Upper lobe of left lung (tissue), 6 donors: ENCODE measurements at regions not wholly inside any gene's neighbourhood (a gene's known extent, or its start where the extent isn't known, plus 50 kb on each side); places are given as distances from the start of the nearest gene placed in this dataset.
A peak's percentile ranks its signal among the peaks of the same experiment; 100 is the strongest.

ENCODE experiments used
- ATAC-seq, 2 donors: fragments of 200-7000 bp; cut with Tn5 transposase; one replicate each; pipeline ENCODE4 v1.9.1; 2022; ENCODE audit warnings: mild to moderate bottlenecking in 2 of 2, moderate library complexity in 2 of 2; ENCODE audit not compliant: low FRiP score in 2 of 2
- DNase-seq, 2 donors: peaks; one replicate each; pipeline ENCODE4 v3.0.0-alpha.2; 2019 to 2020
- H3K27ac ChIP-seq, 4 donors: fragments of 200-600 bp; sonication (generic); one replicate each; pipeline ENCODE4 v1.5.1; 2016 to 2019
- H3K27me3 ChIP-seq, 4 donors: fragments of 200-600 bp; sonication (generic); one replicate each; pipeline ENCODE4 v1.5.1; 2017 to 2019
- H3K36me3 ChIP-seq, 4 donors: fragments of 200-600 bp; sonication (generic); one replicate each; pipeline ENCODE4 v1.5.1; 2016 to 2019
- H3K4me1 ChIP-seq, 4 donors: fragments of 200-600 bp; sonication (generic); one replicate each; pipeline ENCODE4 v1.5.1; 2018 to 2019
- H3K4me3 ChIP-seq, 4 donors: fragments of 200-600 bp; sonication (generic); one replicate each; pipeline ENCODE4 v1.5.1; 2017 to 2019; ENCODE audit warnings: mild to moderate bottlenecking in 2 of 4, moderate library complexity in 1 of 4
- H3K9me3 ChIP-seq, 4 donors: fragments of 200-600 bp; sonication (generic); one replicate each; pipeline ENCODE4 v1.5.1; 2018 to 2019
- EP300 ChIP-seq, 4 donors: sonication (generic); formaldehyde crosslinking; IDR thresholded peaks; one replicate each; pipeline ENCODE4 v1.5.1; 2017; ENCODE audit warnings: antibody characterized with exemption in 4 of 4, control low read depth in 2 of 4
- POLR2A ChIP-seq, 4 donors: fragments of 450-650 bp; IDR thresholded peaks; one replicate each; pipeline ENCODE4 v1.5.1; 2016 to 2017; ENCODE audit warnings: antibody characterized with exemption in 4 of 4, mild to moderate bottlenecking in 2 of 4
- POLR2AphosphoS5 ChIP-seq, 2 donors: sonication (generic); formaldehyde crosslinking; IDR thresholded peaks; one replicate each; pipeline ENCODE4 v1.5.1; 2017; ENCODE audit warnings: antibody characterized with exemption in 2 of 2
- WGBS, 2 donors: methylation state at CpG; one replicate each; pipeline ENCODE4 v1.1.5; 2017 to 2018; 5-methylcytosine and 5-hydroxymethylcytosine counted together
- TF ChIP-seq, protein P1 (sequence below), 6 experiments: fragments of 450-650 bp in 4 of 6; fragments of 200-600 bp in 2 of 6; sonication (generic) in 2 of 6; IDR thresholded peaks; one replicate each; pipeline ENCODE4 v1.5.1; 2016 to 2019; ENCODE audit warnings: antibody characterized with exemption in 6 of 6
- donor health status: DM: no; HTN: no; CAD: no; lungs with moderate emphysema.
- donor health status: DM: no; HTN: yes; CAD: no; lungs with severe emphysema.

DNA sequence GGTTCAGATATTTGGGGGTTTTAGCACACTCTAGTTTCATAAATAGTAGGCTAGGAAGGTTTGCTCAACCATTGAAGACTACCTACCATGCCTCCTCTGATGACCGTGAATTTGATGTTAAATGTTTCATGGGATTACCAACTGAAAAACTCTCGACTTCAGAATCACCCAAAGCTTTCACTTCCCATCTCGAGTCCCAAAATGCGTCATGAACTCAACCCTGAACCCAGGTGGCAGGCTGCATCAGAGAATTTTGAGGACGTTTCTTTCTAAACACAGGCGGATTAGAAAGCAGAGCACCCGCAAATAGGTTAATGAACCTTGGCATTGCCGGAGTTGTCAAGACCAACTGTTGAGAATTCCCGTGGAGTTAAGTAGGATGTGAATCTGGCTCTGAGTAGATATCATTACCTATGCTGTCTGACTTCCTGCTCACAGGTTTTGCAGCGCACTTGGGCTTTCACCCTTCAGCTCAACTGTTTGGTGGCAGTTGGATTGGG, 98.4 kb upstream of the ADTRP start:
- H3K27me3 ChIP-seq, result no peaks in the 10 kb centered on the region
- no peak for TF ChIP-seq POLR2AphosphoS5 (IDR thresholded peaks at IDR 0.05)
- TF ChIP-seq, protein P1, sequence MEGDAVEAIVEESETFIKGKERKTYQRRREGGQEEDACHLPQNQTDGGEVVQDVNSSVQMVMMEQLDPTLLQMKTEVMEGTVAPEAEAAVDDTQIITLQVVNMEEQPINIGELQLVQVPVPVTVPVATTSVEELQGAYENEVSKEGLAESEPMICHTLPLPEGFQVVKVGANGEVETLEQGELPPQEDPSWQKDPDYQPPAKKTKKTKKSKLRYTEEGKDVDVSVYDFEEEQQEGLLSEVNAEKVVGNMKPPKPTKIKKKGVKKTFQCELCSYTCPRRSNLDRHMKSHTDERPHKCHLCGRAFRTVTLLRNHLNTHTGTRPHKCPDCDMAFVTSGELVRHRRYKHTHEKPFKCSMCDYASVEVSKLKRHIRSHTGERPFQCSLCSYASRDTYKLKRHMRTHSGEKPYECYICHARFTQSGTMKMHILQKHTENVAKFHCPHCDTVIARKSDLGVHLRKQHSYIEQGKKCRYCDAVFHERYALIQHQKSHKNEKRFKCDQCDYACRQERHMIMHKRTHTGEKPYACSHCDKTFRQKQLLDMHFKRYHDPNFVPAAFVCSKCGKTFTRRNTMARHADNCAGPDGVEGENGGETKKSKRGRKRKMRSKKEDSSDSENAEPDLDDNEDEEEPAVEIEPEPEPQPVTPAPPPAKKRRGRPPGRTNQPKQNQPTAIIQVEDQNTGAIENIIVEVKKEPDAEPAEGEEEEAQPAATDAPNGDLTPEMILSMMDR (IDR thresholded peaks at IDR 0.05), result no peak
- no peaks in the 10 kb centered on the region for H3K9me3 ChIP-seq
- H3K4me1 ChIP-seq, result no peaks in the 10 kb centered on the region
- DNase-seq, result no peak
- WGBS, 2 donors, result 88 to 92% methylated on average over 10 of the region's 10 CpGs
- ATAC-seq, result no peak
- H3K4me3 ChIP-seq, result no peak overlapping the region
- no peaks in the 10 kb centered on the region for H3K36me3 ChIP-seq
- H3K27ac ChIP-seq, result no peak overlapping the region

DNA sequence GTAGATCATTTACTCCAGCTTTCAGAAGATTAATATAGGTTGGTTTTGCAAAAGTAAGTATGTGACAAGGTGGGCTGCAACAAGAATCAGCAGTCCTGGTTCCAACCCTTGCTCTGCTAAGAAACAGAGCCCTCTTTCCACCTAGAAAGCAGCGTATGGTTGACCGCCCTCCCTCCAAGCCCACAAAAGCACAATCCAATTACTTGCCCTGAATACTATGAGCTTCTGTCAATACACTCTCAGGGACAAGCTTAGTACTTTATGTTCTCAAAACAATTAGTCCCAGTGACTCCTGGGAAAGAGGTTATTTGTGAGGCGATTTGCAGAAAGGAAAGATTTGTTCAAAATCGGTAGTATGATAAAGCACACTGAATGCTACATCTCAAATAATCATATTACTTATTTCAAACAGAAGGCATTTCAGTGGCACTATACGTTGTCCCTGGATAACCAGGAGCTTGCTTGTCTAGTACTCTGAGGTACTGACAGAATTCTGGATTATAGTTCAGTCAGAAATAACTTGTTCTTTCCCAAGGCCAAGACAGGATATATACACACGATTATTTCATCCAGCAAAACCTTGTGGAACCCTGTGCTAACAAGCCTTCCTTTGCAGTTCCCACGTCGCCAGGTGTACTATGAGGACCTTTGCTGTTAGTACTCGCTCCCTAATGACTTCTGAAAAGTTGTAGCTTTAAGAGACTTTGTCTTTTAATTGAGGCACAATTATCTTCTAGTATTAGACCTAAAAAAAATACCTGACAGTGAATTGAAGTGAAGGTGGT, 96.9 kb upstream of the ADTRP start:
- Histone ChIP-seq H3K27me3 (no peaks in the 10 kb centered on the region), H3K36me3 (no peaks in the 10 kb centered on the region), H3K9me3 (no peaks in the 10 kb centered on the region), H3K4me3 (no peak overlapping the region), H3K4me1 (no peaks in the 10 kb centered on the region), H3K27ac (no peak overlapping the region)
- ATAC-seq, result no peak
- no peak for DNase-seq
- WGBS, 2 donors, result 74 to 88% methylated on average over 9 of the region's 9 CpGs
- TF ChIP-seq EP300 (IDR thresholded peaks at IDR 0.05) (no peak), POLR2AphosphoS5 (IDR thresholded peaks at IDR 0.05) (no peak), POLR2A (IDR thresholded peaks at IDR 0.05) (no peak)
- TF ChIP-seq, protein P1 (IDR thresholded peaks at IDR 0.05), result no peak

DNA sequence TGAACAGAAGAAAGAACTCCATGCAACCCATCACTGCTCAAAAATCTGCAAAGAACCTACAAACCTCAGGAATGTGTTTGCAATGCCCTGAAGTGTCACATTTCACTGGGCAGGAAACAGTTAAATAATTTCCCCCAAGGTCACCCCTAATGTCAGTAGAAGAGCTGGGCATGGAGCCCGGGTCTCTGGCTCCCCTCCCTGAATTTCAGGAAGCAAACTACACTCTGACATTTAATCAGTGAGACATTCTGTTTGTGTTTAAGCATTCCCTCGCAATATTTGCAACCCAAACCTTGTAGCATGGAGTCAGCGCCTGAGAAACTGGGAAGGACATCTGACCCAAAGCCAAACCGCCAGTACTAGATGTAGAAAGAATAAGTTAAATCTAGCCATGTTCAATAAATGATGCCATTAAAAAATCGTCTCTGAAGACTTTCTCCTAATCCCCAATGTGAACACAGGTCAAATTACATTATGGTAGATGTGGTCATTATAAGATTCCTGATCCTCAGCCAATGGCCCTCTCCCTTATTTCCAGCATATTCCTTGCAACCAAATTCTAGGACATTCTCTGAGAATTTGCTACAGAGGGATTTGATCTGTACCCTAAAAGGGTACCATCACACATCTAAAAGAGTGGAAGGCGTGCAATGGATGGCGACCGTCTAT, 91.2 kb upstream of the ADTRP start:
- WGBS, 2 donors, result 49 to 56% methylated on average over 7 to 8 of the region's 8 CpGs
- Histone ChIP-seq H3K36me3 (no peaks in the 10 kb centered on the region), H3K9me3 (no peaks in the 10 kb centered on the region), H3K27ac (no peak overlapping the region), H3K27me3 (no peaks in the 10 kb centered on the region), H3K4me1 (peaks cover 0 to 8% (median 2%) of the 10 kb centered on the region in 4 donors), H3K4me3 (no peak overlapping the region)
- no peak for TF ChIP-seq EP300 (IDR thresholded peaks at IDR 0.05)
- TF ChIP-seq POLR2A (IDR thresholded peaks at IDR 0.05), result no peak
- ATAC-seq (no peak), DNase-seq (no peak)

DNA sequence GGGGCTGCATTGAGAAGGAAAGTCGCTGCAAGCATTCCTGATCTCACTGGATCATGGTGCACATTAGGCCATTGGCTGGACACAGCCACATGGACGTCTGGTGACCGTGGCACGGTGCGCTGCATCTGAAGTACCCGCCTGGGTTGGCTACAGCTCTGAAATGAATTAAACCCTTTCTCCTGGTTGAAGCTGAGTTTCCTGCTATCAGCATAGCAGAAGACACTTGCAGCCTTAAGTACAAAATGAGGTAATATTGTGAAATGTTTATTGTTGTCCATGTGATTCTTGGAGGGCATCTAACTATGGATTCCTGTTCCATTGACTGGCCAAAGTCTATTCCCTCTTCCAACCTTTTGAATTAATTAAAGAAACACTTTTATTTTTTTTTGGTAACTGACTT, 89.8 kb upstream of the ADTRP start:
- Histone ChIP-seq H3K4me1 (peaks cover 0 to 8% (median 2%) of the 10 kb centered on the region in 4 donors), H3K27ac (no peak overlapping the region), H3K9me3 (no peaks in the 10 kb centered on the region), H3K27me3 (no peaks in the 10 kb centered on the region), H3K4me3 (no peak overlapping the region), H3K36me3 (no peaks in the 10 kb centered on the region)
- TF ChIP-seq, protein P1 (IDR thresholded peaks at IDR 0.05), result no peak
- TF ChIP-seq POLR2AphosphoS5 (IDR thresholded peaks at IDR 0.05), result no peak
- TF ChIP-seq POLR2A (IDR thresholded peaks at IDR 0.05), result no peak
- TF ChIP-seq EP300 (IDR thresholded peaks at IDR 0.05), result no peak
- WGBS, 2 donors, result 89 to 91% methylated on average over 6 of the region's 6 CpGs
- ATAC-seq (no peak), DNase-seq (peak in 1 of 2 donors; percentile 23)

DNA sequence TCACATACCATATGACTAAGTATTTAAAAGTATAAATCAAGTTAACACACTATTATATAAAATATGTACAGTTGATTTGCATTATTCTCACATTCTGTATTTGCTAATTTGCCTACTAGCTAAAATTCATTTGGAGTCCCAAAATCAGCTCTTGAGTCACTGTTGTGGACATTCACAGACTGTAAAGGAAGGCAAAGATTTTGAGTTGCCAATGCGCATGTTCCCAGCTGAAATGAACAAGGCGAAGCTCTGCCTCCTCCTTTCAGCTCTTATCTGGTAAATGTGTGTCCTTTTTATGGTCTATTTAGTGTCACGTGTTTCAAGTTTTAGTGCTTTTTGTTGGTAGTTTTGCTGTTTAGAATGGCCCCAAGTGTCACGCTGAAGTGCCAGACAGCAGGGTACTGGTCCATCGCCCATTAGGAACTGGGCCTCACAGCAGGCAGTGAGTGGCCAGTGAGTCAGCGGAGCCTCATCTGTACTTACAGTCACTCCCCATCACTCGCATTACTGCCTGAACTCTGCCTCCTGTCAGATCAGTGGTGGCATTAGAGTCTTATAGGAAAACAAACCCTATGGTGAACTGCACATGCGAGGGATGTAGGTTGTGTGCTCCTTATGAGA, 87.2 kb upstream of the ADTRP start:
- no peaks in the 10 kb centered on the region for H3K27me3 ChIP-seq
- ATAC-seq (no peak), DNase-seq (no peak)
- no peaks in the 10 kb centered on the region for H3K9me3 ChIP-seq
- peaks cover 0 to 8% (median 2%) of the 10 kb centered on the region in 4 donors for H3K4me1 ChIP-seq
- WGBS, 2 donors, result 97 to 98% methylated on average over 8 of the region's 8 CpGs
- TF ChIP-seq EP300 (IDR thresholded peaks at IDR 0.05) (no peak), POLR2A (IDR thresholded peaks at IDR 0.05) (no peak)
- no peak overlapping the region for H3K4me3 ChIP-seq
- H3K27ac ChIP-seq, result no peak overlapping the region
- no peaks in the 10 kb centered on the region for H3K36me3 ChIP-seq
